OCI-LY7 (cell line): ENCODE measurements at regions not wholly inside any gene's neighbourhood (a gene's known extent, or its start where the extent isn't known, plus 50 kb on each side); places are given as distances from the start of the nearest gene placed in this dataset.

Experiments
- EZH2phosphoT487 ChIP-seq: fragments of 200-600 bp; sonication (generic); IDR thresholded peaks from 2 replicates; pipeline ENCODE4 v1.6.1; 2018; ENCODE audit warnings: low read depth, borderline replicate concordance, mild to moderate bottlenecking, mixed run types, antibody characterized with exemption, low read length, moderate library complexity, mixed read lengths
- TF ChIP-seq, protein P1 (sequence below): fragments of 200-600 bp; sonication (generic); conservative IDR thresholded peaks from 2 replicates; pipeline ENCODE4 v1.5.1; 2014; ENCODE audit warnings: mild to moderate bottlenecking, antibody characterized with exemption, low read length, moderate library complexity, mixed read lengths

DNA sequence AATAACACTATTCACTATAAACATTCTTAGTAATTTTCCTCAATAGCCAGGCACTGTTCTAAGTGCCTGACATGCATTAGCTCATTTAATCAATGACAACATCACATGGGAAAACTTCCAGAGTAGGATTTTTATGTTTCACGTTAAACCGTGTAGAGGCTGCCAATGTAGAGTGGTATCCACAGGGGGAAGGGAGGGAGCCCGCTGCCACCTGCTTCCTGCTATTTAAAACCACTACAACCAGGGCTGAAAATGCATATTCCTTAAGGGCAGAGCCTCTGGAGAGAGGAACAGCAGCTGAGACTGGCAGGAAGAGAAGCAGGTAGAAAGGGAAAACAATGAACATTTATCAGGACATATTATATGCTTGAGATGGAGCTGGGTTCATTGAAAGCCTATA, 684.3 kb upstream of the AUTS2 start:
- TF ChIP-seq, protein P1, sequence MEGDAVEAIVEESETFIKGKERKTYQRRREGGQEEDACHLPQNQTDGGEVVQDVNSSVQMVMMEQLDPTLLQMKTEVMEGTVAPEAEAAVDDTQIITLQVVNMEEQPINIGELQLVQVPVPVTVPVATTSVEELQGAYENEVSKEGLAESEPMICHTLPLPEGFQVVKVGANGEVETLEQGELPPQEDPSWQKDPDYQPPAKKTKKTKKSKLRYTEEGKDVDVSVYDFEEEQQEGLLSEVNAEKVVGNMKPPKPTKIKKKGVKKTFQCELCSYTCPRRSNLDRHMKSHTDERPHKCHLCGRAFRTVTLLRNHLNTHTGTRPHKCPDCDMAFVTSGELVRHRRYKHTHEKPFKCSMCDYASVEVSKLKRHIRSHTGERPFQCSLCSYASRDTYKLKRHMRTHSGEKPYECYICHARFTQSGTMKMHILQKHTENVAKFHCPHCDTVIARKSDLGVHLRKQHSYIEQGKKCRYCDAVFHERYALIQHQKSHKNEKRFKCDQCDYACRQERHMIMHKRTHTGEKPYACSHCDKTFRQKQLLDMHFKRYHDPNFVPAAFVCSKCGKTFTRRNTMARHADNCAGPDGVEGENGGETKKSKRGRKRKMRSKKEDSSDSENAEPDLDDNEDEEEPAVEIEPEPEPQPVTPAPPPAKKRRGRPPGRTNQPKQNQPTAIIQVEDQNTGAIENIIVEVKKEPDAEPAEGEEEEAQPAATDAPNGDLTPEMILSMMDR, result no peak
- no peak for TF ChIP-seq EZH2phosphoT487
